ENCODE measurements at regions not wholly inside any gene's neighbourhood (a gene's known extent, or its start where the extent isn't known, plus 50 kb on each side); places are given as distances from the start of the nearest gene placed in this dataset.

- TF ChIP-seq CTCF (conservative IDR thresholded peaks at IDR 0.05) (no peak), ZFX (IDR thresholded peaks at IDR 0.05) (no peak)
Measured at GRCh38 chr3:70392227-70392626, 79.8 kb upstream of the MDFIC2 start.

Measured in C4-2B (cell line).